GM12865 (cell line): ENCODE measurements at regions not wholly inside any gene's neighbourhood (a gene's known extent, or its start where the extent isn't known, plus 50 kb on each side); places are given as distances from the start of the nearest gene placed in this dataset.
A peak's percentile ranks its signal among the peaks of the same experiment; 100 is the strongest.

Experiments
- DNase-seq: peaks from one replicate; pipeline ENCODE4 v3.0.0; 2010; ENCODE audit warnings: low read depth
- H3K4me3 ChIP-seq: 2 replicates; pipeline ENCODE4 v1.5.1; 2011; ENCODE audit warnings: mild to moderate bottlenecking, low read depth, low read length, control low read depth
- TF ChIP-seq, protein P1 (sequence below): IDR thresholded peaks from 2 replicates; pipeline ENCODE4 v1.5.1; 2011; ENCODE audit warnings: low read length, control low read depth, low read depth, inconsistent platforms; ENCODE audit not compliant: insufficient read depth; ENCODE audit errors: missing control alignments

DNA sequence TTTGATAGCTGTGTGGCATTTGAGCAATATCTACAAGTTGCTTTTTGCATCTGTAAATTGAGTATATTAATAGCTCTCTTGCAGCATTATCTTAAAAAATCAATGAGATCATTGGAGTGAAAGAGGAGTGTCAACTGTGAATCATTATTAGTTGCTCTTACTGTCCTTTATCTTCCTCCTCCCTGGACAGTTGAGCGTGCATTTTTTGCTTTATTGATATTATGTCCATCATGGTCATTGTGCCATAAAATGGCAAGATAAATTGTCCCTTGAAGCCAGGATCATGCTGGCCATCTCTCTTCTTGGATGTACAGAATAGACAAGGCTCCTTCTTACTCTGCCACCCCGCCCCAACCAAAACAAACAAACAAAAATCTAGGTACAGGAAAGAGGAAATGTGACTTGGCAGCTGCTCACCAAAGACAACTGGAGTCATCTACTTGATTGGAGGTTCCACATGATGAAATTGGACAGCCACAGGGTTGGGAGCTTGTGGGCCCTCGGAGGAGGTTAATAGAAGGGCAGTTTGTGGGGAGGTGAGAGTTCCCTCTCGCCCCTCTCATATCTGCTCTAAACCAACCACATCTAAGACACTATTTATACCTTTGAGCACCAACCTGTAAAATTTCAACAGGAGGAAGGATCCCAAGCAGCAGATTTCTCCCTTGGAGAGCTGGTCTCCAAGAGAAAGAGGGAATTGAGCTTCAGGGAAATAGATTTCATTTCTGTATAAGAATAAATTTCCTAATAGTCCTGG lies 252.7 kb downstream of the SKIDA1 start:
- TF ChIP-seq, protein P1, sequence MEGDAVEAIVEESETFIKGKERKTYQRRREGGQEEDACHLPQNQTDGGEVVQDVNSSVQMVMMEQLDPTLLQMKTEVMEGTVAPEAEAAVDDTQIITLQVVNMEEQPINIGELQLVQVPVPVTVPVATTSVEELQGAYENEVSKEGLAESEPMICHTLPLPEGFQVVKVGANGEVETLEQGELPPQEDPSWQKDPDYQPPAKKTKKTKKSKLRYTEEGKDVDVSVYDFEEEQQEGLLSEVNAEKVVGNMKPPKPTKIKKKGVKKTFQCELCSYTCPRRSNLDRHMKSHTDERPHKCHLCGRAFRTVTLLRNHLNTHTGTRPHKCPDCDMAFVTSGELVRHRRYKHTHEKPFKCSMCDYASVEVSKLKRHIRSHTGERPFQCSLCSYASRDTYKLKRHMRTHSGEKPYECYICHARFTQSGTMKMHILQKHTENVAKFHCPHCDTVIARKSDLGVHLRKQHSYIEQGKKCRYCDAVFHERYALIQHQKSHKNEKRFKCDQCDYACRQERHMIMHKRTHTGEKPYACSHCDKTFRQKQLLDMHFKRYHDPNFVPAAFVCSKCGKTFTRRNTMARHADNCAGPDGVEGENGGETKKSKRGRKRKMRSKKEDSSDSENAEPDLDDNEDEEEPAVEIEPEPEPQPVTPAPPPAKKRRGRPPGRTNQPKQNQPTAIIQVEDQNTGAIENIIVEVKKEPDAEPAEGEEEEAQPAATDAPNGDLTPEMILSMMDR = no peak
- peak; percentile 5 for DNase-seq

DNA sequence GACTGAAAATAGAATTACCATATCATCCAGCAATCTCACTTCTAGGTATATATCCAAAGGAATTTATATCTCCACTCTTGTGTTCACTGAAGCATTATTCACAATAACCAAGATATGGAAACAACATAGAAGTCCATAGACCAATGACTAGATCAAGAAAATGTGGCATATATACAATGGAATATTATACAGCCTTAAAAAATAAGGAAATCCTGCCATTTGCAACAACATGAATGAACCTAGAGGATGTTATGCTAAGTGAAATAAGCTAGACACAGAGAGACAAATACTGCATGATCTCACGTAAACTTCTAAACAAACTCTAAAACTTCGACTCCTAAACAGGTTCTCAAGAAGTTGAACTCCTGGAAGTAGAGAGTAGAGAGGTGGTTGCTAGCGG lies 254.5 kb downstream of the SKIDA1 start:
- DNase-seq = no peak
- TF ChIP-seq, protein P1 = no peak
- no peak overlapping the region for H3K4me3 ChIP-seq

More for the DNA sequence above, 252.7 kb downstream of the SKIDA1 start:
- no peak overlapping the region for H3K4me3 ChIP-seq

DNA sequence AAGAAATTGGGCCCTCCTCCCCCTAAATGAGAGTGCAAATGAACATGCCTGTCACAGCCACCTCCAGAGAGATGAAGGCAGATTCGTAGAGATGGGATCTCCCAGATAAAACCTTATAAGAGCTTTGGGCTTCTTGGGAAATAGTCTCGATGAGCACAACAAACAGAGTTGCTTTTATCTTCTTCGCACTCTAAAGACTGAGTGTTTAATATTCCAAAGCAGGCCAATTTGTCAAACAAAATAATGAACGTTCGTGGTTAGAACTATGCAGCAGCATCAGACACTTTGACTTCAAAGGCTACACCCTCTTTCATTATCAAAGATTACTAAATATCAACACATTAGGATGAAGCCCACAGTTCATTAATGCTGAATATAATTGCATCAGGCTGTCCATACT lies 256.2 kb downstream of the SKIDA1 start:
- no peak overlapping the region for H3K4me3 ChIP-seq
- no peak for DNase-seq
- TF ChIP-seq, protein P1 = no peak

DNA sequence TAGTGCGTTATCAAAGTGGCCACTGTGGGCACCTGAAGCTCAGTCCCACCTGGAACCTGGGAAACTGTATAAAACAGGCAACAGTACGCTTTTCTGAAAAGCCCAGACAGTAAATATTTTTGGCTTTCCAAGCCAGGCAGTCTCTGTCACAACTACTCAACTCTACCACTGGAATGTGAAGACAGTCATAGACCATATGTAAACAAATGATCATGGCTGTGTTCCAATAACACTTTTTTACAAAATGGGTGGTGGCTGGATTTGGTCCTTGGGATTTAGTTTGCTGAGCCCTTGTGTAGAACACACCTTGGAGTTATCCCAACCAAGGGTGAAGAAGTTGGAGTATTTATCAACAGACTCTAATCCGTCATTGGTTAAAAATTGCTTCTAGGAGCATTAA lies 259.9 kb downstream of the SKIDA1 start:
- TF ChIP-seq, protein P1 = no peak
- no peak for DNase-seq
- no peak overlapping the region for H3K4me3 ChIP-seq

DNA sequence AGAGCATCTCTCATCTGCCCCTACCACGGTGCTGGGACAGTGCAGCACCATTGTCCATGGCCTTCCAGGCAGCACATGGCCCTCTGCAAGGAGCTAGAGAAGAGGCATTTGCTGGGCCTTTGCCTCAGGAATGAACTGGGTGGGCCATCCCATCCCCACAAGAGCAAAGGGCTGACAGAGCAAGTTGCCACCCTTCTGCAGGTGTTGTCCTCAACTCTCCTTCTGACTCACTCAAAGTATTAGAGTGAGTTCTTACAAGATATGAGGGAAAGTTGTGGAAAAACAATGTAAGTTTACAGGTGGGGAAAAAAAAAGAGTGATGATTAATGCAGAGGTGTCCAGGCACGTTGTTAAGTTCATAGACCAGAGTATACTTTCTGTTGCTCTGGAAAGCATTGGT lies 261.2 kb downstream of the SKIDA1 start:
- DNase-seq = no peak
- no peak overlapping the region for H3K4me3 ChIP-seq
- TF ChIP-seq, protein P1 = no peak

DNA sequence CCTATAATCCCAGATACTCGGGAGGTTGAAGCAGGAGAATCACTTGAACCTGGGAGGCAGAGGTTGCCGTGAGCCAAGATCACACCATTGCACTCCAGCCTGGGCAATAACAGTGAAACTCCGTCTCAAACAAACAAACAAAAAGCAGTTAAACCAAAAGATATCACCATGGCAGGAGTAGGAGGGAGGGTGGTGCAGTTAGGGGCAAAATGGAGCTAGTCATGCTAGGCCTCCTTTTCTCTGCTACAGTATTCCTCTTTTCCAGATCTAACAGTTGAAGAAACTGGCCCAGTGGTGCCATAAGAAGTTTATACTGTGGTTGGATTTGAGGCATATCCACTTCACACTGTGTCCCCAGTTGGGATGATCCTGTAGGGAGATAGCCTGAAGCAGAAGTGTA lies 261.6 kb downstream of the SKIDA1 start:
- no peak for DNase-seq
- no peak overlapping the region for H3K4me3 ChIP-seq
- TF ChIP-seq, protein P1 = no peak

DNA sequence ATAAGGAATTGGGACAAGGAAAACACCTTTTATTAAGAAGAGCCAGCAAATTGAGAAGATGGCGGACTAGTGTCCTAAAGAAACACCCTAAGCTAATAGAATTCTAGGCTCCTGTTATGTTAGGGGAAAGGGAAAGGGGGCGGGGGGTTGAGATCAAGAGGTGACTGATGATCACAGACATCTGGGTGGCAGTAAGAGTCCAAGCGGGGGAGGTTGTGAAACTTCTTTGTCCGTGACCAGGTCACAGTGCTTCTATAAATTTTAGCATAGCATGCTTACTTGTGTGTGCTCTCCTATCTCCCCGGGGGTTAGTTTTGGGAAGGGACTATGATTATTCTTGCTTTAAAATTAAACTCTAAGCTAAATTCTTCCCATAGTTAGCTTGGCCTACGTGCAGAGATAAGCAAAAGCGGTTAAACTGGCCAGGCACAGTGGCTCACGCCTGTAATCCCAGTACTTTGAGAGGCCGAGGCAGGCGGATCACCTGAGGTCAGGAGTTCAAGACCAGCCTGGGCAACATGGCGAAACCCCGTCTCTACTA lies 262.1 kb downstream of the SKIDA1 start:
- H3K4me3 ChIP-seq = no peak overlapping the region
- no peak for DNase-seq
- TF ChIP-seq, protein P1 = no peak
